NCI-H510A (cell line): ENCODE measurements at regions not wholly inside any gene's neighbourhood (a gene's known extent, or its start where the extent isn't known, plus 50 kb on each side); places are given as distances from the start of the nearest gene placed in this dataset.
"Not testable (repeated sequence)": the region's sequence is repeated elsewhere in the genome, so short reads cannot be mapped to it uniquely, and the experiment has no call there.

Experiments used
- DNase-seq: peaks from one replicate; lab custom pipeline; 2025; lab: John Stamatoyannopoulos, UW

GRCh38 chr2:195162918-195163317 is 494.1 kb upstream of the SLC39A10 start:
- DNase-seq = no peak

- no peak for DNase-seq
Measured at GRCh38 chr2:195162194-195162593, 494.8 kb upstream of the SLC39A10 start.

- DNase-seq = no peak
Measured at GRCh38 chr2:195160963-195161362, 496.1 kb upstream of the SLC39A10 start.

- no peak for DNase-seq
Measured at GRCh38 chr2:195151711-195152110, 505.3 kb upstream of the SLC39A10 start.

- no peak for DNase-seq
Measured at GRCh38 chr2:195150819-195151218, 506.2 kb upstream of the SLC39A10 start.

- no peak for DNase-seq
Measured at GRCh38 chr2:195148004-195148403, 509.0 kb upstream of the SLC39A10 start.

GRCh38 chr2:195146761-195147541 is 510.1 kb upstream of the SLC39A10 start:
- DNase-seq = no peak

GRCh38 chr2:195138435-195138834 is 518.6 kb upstream of the SLC39A10 start:
- no peak for DNase-seq

- not testable (repeated sequence) for DNase-seq
Measured at GRCh38 chr2:195125889-195126288, 531.1 kb upstream of the SLC39A10 start.

GRCh38 chr2:195124391-195125079 is 532.5 kb upstream of the SLC39A10 start:
- no peak for DNase-seq

- DNase-seq = no peak
Measured at GRCh38 chr2:195122653-195123052, 534.4 kb upstream of the SLC39A10 start.

GRCh38 chr2:195121341-195121740 is 535.7 kb upstream of the SLC39A10 start:
- no peak for DNase-seq

GRCh38 chr2:195119231-195119630 is 537.8 kb upstream of the SLC39A10 start:
- DNase-seq = no peak

GRCh38 chr2:195118276-195118675 is 538.8 kb upstream of the SLC39A10 start:
- DNase-seq = no peak

GRCh38 chr2:195117011-195117410 is 540.0 kb upstream of the SLC39A10 start:
- no peak for DNase-seq

GRCh38 chr2:195115738-195116137 is 541.3 kb upstream of the SLC39A10 start:
- DNase-seq = no peak

GRCh38 chr2:195108182-195108581 is 548.8 kb upstream of the SLC39A10 start:
- no peak for DNase-seq

- no peak for DNase-seq
Measured at GRCh38 chr2:195106681-195107380, 550.2 kb upstream of the SLC39A10 start.

GRCh38 chr2:195105581-195105980 is 551.4 kb upstream of the SLC39A10 start:
- DNase-seq = no peak

- no peak for DNase-seq
Measured at GRCh38 chr2:195094330-195094729, 562.7 kb upstream of the SLC39A10 start.

- no peak for DNase-seq
Measured at GRCh38 chr2:195092341-195092740, 564.7 kb upstream of the SLC39A10 start.

- not testable (repeated sequence) for DNase-seq
Measured at GRCh38 chr2:195072806-195073205, 584.2 kb upstream of the SLC39A10 start.

- DNase-seq = no peak
Measured at GRCh38 chr2:195057001-195057400, 600.0 kb upstream of the SLC39A10 start.
